K562 (cell line): ENCODE measurements at regions not wholly inside any gene's neighbourhood (a gene's known extent, or its start where the extent isn't known, plus 50 kb on each side); places are given as distances from the start of the nearest gene placed in this dataset.

Source experiments
- BMI1 ChIP-seq: fragments of 150-350 bp; IDR thresholded peaks from 2 replicates; pipeline ENCODE4 v1.6.1; 2014; ENCODE audit warnings: low read length
- E4F1 ChIP-seq: fragments of 250-450 bp; sonication (Bioruptor Pico); IDR thresholded peaks from 2 replicates; pipeline ENCODE4 v1.5.0; 2021; ENCODE audit warnings: mild to moderate bottlenecking, borderline replicate concordance
- EGR1 ChIP-seq: fragments of 450-650 bp; conservative IDR thresholded peaks from 2 replicates; pipeline ENCODE4 v1.6.1; 2017; ENCODE audit warnings: mild to moderate bottlenecking
- HMG20A ChIP-seq: fragments of 450-650 bp; formaldehyde crosslinking; conservative IDR thresholded peaks from 2 replicates; pipeline ENCODE4 v1.4.0; 2020; ENCODE audit warnings: mild to moderate bottlenecking, mixed read lengths
- ILK ChIP-seq: fragments of 450-650 bp; IDR thresholded peaks from 2 replicates; pipeline ENCODE4 v1.6.1; 2016; ENCODE audit warnings: missing genetic modification characterization, low read depth, mild to moderate bottlenecking, missing compliant biosample characterization, moderate library complexity, borderline replicate concordance
- MAX ChIP-seq: sonication (generic); formaldehyde crosslinking; IDR thresholded peaks from 2 replicates; pipeline ENCODE4 v1.9.0; 2022; ENCODE audit warnings: mild to moderate bottlenecking, missing genetic modification reagents
- RBM25 ChIP-seq: fragments of 200-400 bp; formaldehyde crosslinking; IDR thresholded peaks from 2 replicates; pipeline ENCODE4 v1.6.1; 2018; ENCODE audit warnings: low read length, low read depth, moderate library complexity; ENCODE audit not compliant: severe bottlenecking
- SMAD4 ChIP-seq: fragments of 250-450 bp; sonication (Bioruptor Pico); conservative IDR thresholded peaks from 2 replicates; pipeline ENCODE4 v1.8.0; 2021; ENCODE audit warnings: inconsistent platforms, mild to moderate bottlenecking, moderate library complexity
- ZFP36 ChIP-seq: fragments of 150-350 bp; IDR thresholded peaks from 2 replicates; pipeline ENCODE4 v1.6.1; 2018; ENCODE audit warnings: low read length, low read depth; ENCODE audit not compliant: partially characterized antibody
- ZNF655 ChIP-seq: fragments of 250-450 bp; sonication (Bioruptor Pico); IDR thresholded peaks from 2 replicates; pipeline ENCODE4 v1.5.0; 2021
- TF ChIP-seq, protein P1 (sequence below): fragments of 200-400 bp; formaldehyde crosslinking; IDR thresholded peaks from 2 replicates; pipeline ENCODE4 v1.6.1; 2017; ENCODE audit warnings: mild to moderate bottlenecking, low read depth, low read length, moderate library complexity
- TF ChIP-seq, protein P2 (sequence below): fragments of 250-450 bp; sonication (Bioruptor Pico); IDR thresholded peaks from 2 replicates; pipeline ENCODE4 v1.5.0; 2020; ENCODE audit warnings: mild to moderate bottlenecking
- TF ChIP-seq, protein P3 (sequence below): sonication (generic); formaldehyde crosslinking; IDR thresholded peaks from 2 replicates; pipeline ENCODE4 v1.8.1; 2022; ENCODE audit warnings: missing genetic modification reagents

DNA sequence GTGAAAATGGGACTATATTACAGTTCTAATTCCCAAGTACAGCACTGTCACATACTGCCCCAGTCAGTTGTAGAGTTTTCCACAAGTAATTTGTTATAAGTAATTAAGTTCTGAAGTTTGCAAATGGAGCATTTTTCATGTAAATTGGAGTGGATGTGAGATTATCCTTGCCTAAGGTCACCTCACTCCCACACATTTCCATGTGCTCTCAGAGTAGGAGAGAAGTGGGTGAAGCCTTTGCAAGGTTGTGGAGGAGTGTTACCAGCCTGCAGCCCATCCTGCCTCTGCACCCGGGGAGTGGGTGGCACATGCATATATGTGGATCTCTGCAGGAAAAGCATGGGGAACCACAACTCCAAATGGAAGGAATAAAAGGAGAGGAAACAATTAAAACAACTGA is 169.8 kb downstream of the CD47 start (continued):
- TF ChIP-seq E4F1 (CRISPR knock-in tag) (no peak), MAX (CRISPR knock-in tag) (no peak), ILK (tag) (no peak), SMAD4 (CRISPR knock-in tag) (no peak), EGR1 (no peak), RBM25 (no peak), ZNF655 (CRISPR knock-in tag) (no peak), ZFP36 (no peak), HMG20A (CRISPR knock-in tag) (no peak), BMI1 (no peak)
- TF ChIP-seq, protein P1, sequence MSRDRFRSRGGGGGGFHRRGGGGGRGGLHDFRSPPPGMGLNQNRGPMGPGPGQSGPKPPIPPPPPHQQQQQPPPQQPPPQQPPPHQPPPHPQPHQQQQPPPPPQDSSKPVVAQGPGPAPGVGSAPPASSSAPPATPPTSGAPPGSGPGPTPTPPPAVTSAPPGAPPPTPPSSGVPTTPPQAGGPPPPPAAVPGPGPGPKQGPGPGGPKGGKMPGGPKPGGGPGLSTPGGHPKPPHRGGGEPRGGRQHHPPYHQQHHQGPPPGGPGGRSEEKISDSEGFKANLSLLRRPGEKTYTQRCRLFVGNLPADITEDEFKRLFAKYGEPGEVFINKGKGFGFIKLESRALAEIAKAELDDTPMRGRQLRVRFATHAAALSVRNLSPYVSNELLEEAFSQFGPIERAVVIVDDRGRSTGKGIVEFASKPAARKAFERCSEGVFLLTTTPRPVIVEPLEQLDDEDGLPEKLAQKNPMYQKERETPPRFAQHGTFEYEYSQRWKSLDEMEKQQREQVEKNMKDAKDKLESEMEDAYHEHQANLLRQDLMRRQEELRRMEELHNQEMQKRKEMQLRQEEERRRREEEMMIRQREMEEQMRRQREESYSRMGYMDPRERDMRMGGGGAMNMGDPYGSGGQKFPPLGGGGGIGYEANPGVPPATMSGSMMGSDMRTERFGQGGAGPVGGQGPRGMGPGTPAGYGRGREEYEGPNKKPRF, result no peak
- TF ChIP-seq, protein P2, sequence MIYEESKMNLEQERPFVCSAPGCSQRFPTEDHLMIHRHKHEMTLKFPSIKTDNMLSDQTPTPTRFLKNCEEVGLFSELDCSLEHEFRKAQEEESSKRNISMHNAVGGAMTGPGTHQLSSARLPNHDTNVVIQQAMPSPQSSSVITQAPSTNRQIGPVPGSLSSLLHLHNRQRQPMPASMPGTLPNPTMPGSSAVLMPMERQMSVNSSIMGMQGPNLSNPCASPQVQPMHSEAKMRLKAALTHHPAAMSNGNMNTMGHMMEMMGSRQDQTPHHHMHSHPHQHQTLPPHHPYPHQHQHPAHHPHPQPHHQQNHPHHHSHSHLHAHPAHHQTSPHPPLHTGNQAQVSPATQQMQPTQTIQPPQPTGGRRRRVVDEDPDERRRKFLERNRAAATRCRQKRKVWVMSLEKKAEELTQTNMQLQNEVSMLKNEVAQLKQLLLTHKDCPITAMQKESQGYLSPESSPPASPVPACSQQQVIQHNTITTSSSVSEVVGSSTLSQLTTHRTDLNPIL (CRISPR knock-in tag), result no peak
- TF ChIP-seq, protein P3, sequence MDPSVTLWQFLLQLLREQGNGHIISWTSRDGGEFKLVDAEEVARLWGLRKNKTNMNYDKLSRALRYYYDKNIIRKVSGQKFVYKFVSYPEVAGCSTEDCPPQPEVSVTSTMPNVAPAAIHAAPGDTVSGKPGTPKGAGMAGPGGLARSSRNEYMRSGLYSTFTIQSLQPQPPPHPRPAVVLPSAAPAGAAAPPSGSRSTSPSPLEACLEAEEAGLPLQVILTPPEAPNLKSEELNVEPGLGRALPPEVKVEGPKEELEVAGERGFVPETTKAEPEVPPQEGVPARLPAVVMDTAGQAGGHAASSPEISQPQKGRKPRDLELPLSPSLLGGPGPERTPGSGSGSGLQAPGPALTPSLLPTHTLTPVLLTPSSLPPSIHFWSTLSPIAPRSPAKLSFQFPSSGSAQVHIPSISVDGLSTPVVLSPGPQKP (CRISPR knock-in tag), result no peak
